Coronary artery (tissue), 2 donors: ENCODE measurements at regions not wholly inside any gene's neighbourhood (a gene's known extent, or its start where the extent isn't known, plus 50 kb on each side); places are given as distances from the start of the nearest gene placed in this dataset.
A peak's percentile ranks its signal among the peaks of the same experiment; 100 is the strongest.

Experiments used
- DNase-seq: peaks from one replicate; pipeline ENCODE4 v3.0.0-alpha.2; 2017; ENCODE audit warnings: low spot score
- H3K27ac ChIP-seq, 2 donors: fragments of 200-600 bp; sonication (generic); one replicate each; pipeline ENCODE4 v1.5.1; 2016 to 2019
- H3K4me3 ChIP-seq: fragments of 200-600 bp; sonication (generic); 2 replicates; pipeline ENCODE4 v1.5.1; 2016; ENCODE audit warnings: mild to moderate bottlenecking, moderate library complexity
- TF ChIP-seq, protein P1 (sequence below): fragments of 200-600 bp; sonication (generic); IDR thresholded peaks from one replicate; pipeline ENCODE4 v1.5.1; 2019; ENCODE audit warnings: antibody characterized with exemption

DNA sequence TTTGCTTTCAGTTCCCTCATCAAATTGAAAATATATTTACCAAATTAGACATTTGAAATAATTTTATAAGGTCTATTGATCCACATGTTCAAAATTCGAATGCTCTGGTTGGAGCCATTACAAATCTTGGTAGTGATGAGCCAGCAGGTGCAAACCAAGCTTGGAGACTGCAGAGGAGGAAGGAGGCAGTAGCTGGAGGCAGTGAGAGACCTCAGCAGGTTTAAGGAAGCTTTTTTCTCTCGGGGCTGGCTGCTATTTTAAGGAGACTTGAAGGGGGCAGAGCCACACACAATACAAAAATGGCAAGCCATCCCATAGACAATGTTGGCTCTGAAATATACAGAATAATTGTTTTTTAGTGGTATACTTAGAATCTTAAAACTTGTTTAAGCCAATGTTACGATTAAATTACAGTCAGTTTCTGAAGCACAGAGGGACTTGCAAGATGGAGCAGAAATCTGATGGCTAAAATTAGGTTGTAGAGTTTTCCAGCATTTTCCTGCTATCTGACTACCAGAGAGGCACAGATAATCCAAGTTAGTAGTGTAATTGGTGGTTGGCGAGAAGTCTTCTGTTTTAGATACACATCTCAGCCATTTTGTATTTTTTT is 185.8 kb downstream of the SNX10 start:
- H3K4me3 ChIP-seq = no peak overlapping the region
- TF ChIP-seq, protein P1, sequence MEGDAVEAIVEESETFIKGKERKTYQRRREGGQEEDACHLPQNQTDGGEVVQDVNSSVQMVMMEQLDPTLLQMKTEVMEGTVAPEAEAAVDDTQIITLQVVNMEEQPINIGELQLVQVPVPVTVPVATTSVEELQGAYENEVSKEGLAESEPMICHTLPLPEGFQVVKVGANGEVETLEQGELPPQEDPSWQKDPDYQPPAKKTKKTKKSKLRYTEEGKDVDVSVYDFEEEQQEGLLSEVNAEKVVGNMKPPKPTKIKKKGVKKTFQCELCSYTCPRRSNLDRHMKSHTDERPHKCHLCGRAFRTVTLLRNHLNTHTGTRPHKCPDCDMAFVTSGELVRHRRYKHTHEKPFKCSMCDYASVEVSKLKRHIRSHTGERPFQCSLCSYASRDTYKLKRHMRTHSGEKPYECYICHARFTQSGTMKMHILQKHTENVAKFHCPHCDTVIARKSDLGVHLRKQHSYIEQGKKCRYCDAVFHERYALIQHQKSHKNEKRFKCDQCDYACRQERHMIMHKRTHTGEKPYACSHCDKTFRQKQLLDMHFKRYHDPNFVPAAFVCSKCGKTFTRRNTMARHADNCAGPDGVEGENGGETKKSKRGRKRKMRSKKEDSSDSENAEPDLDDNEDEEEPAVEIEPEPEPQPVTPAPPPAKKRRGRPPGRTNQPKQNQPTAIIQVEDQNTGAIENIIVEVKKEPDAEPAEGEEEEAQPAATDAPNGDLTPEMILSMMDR = no peak
- H3K27ac ChIP-seq = no peak overlapping the region
- DNase-seq = no peak

DNA sequence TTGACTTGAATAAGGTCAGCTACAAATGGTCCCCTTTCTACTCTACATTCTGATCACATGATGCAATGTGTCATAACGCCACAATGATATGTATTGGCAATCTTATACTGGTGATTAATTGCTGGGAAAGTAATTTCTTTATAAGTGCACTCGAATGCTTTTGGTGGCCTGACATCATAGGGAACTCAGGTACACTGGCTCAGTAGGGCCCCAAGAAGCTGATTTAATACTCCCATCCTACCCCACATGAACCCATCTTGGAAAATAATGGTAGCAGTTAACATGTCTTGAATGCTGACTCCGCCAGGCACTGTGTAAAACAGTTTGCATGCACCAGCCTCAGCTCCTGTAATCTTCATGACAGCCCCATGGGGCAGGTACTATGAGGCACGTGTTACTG is 186.9 kb downstream of the SNX10 start:
- no peak overlapping the region for H3K27ac ChIP-seq
- no peak overlapping the region for H3K4me3 ChIP-seq
- TF ChIP-seq, protein P1 = no peak
- peak; percentile 17 for DNase-seq

DNA sequence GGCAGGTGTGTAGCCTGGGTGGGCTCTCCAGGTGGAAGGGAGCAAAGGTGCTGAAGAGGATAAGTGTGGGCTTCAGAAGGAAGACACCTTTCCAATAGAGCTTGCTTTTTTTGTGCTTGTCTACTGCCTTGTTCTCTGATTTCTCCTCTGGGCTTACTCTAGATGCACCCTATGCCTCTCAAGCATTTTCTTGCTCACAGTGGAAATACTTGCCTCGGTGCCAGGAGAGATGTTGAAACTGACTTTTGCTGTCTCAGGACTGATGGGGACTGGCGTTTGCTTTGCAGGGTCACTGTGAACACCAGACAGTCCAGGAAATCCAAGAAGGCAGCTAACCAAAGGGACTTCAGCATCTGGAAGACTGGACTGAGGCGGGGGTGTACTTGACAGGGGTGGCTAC is 187.9 kb downstream of the SNX10 start:
- H3K4me3 ChIP-seq = no peak overlapping the region
- TF ChIP-seq, protein P1 = no peak
- peak; percentile 65 for DNase-seq
- no peak overlapping the region for H3K27ac ChIP-seq

DNA sequence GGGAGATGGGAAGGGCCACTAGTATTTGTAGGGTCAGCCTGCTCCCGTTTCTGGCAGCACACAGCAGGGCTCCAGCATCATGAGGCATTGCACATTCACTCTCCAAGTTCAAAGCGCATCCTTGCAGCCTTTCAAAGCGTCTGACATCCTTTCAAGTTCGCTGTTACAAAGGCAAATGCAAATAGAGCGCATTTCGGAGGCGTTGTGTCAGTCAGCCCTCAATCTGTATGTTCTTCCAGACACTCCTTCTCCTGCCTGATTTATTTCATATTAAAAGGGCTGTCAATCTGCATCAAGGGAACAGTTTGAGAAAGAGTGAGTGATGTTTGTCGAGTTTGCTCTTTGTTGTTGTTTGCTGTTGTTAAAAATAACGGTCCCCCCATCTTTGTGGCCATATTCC is 188.5 kb downstream of the SNX10 start:
- Histone ChIP-seq H3K27ac (no peak overlapping the region), H3K4me3 (no peak overlapping the region)
- DNase-seq = no peak
- TF ChIP-seq, protein P1 = no peak

DNA sequence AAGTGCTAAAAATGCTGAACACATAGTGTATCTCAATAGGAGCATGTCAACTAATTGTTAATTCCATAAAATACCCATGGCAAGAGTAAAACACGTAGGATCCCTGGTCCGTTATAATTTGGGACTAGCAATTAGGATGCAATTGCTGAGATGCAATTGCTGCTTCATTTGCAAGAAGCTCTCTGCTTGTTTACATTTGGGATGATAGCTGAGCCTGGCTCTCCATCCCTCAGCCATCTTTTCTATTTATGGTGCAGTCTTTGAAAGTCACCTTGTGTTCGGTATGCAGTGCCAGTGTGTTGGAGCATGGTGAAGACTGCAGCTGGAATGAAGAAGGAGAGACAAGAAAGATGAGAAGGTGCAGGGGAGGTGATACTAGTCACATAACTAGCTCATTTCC is 191.3 kb downstream of the SNX10 start:
- Histone ChIP-seq H3K4me3 (no peak overlapping the region), H3K27ac (no peak overlapping the region)
- TF ChIP-seq, protein P1 = no peak
- DNase-seq = no peak

DNA sequence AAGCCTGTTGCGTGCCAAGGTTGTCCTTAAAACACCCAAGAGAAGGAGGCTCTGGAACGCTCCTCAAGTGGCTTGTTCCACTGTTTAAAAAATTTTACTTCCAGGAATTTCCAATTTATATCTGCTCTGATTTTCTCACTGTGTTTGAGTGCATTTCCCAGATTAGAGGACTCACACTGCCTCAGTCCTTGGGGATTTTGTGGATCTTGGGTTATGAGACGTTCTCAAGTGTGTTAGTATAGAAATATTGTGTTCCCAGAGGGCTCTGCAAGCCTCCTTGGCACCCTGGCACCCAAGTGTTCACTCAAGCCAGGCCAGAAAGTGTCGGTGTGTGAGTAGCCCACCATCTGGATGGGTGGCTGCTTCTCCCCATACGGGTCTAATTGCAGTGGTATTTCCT is 192.2 kb downstream of the SNX10 start:
- H3K27ac ChIP-seq = no peak overlapping the region
- TF ChIP-seq, protein P1 = no peak
- H3K4me3 ChIP-seq = no peak overlapping the region
- peak; percentile 7 for DNase-seq

DNA sequence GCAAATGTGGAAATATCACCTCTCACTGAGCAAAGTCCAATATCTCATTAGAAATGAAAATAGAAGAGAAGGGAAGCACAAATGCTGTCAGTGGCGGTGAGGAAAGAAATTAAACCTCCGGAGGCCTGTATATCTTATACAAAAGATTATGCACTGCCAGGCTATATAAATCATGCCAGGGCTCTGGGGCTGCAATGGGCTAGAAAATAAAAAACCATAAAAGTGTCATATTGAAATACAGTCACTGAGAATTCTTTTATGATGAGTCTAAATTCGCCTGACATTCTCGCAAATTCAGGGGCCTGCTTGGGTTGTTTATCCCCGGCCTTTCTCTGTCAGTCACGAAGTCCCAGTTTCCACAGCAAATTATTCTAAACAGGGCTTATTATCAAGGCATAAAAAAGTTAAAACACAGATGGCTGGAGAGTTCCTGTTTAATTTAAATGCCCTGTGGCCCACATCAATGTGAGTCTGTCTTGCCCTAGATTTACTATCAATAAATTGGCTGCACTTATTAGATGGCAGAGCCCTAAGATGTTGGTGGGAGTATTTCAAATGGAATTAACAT is 193.8 kb downstream of the SNX10 start:
- Histone ChIP-seq H3K27ac (no peak overlapping the region), H3K4me3 (no peak overlapping the region)
- TF ChIP-seq, protein P1 = no peak
- DNase-seq = no peak
